NCI-H748 treated with DMSO at 0.1 percent for 48 hours (cell line): ENCODE measurements at regions not wholly inside any gene's neighbourhood (a gene's known extent, or its start where the extent isn't known, plus 50 kb on each side); places are given as distances from the start of the nearest gene placed in this dataset.
"Not testable (repeated sequence)": the region's sequence is repeated elsewhere in the genome, so short reads cannot be mapped to it uniquely, and the experiment has no call there.

Experiments
- DNase-seq: peaks from one replicate; lab custom pipeline; 2025; lab: John Stamatoyannopoulos, UW

DNA sequence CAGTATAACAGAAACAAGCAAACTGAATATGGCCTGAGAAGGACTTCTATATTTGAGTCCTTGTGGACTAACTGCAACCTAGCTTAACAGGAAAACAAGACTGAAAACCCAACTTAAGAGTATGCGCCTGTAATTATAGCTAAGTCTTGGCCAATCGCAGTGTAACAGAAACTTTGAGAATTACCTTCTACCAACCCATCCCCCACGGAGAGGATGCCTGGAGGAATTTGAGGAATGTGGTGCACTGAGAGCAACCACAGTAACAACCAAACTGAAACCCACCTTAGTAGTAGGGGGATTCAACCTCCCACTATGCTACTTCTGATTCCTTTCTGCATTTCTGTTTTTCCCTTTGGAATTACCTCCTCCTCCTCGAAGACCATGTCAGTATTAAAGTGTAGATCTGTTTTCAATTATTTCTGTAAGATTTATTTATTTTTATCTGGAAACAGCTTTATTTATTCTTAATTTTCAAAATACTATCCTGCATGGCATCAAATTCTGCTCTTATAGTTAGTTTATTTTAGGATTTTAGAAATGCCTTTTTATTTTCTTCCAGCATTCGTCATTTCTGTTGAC, 393.6 kb downstream of the KCNA4 start:
- DNase-seq: no peak

GRCh38 chr11:29616611-29617010, 400.2 kb downstream of the KCNA4 start:
- no peak for DNase-seq

GRCh38 chr11:29612423-29612822, 404.4 kb downstream of the KCNA4 start:
- no peak for DNase-seq

DNA sequence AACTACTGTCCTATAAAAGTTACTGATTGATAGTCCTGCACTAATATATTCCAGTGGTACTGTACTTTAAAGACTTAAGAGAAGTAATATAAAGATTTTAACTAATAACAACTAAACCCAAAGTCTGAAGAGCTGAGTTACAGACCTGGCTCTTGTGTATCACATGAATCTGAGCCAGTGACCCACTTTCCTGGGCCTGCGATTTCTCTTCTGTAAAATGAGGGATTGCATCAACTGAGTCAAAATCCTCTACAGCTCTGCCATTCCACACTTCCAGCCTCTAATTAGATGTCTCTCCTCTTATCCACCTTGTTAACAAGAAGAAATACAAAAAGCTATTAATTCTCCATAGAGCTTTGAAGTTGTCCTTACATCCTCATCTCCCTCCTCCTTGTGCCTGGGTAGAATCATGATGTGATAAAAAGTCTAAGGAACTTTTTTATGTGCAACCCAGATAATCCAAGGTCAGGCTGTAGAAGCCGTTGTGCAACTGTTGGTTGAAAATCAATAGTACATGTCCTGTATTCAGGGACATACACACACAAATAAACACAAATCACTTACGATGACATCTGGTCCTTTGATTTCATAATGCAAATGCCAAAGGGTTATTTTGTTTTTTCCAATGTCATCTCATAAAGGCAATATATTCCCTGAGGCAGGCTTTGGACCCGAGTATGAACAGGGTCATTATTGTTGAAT, 410.3 kb downstream of the KCNA4 start:
- DNase-seq: no peak

- not testable (repeated sequence) for DNase-seq
Measured at GRCh38 chr11:29600151-29600575, 416.7 kb downstream of the KCNA4 start.

DNA sequence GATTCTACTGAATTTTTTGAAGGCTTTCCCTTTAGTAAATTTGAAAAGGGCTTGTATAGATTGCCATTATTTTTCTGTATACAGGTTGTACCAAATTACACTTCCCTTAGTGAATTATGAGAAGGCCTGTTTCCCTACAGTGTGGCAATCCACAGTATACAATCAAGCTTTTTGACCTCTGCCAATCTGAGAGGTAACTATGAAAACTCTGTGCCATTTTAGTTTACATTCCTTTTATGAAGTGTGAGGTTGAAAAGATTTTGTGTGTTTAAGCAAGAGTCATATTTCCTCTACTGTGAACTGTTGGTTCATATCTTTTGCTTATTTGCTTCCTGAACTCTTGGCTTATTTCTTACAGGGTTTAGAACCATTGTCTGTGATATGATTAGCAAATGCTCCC, 432.5 kb downstream of the KCNA4 start:
- no peak for DNase-seq

DNA sequence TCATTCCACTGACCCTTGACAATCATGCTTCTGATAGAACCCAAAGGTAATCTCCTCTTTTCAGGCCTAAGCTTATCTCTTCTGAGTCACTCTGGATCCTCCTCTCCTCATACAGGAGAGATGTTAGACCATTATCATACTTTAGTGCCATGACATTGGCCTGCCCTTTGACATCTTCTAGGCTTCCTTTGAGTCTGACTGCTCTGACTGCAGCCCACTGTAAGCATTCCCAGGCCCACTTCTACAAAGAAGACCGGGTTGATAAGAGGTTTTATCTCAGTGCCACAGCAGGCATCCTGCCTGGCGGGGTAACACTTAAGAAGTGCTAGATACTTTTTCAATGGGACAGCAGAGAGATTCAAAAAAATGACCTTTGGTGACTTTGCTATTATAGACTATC, 438.0 kb downstream of the KCNA4 start:
- DNase-seq: no peak

DNA sequence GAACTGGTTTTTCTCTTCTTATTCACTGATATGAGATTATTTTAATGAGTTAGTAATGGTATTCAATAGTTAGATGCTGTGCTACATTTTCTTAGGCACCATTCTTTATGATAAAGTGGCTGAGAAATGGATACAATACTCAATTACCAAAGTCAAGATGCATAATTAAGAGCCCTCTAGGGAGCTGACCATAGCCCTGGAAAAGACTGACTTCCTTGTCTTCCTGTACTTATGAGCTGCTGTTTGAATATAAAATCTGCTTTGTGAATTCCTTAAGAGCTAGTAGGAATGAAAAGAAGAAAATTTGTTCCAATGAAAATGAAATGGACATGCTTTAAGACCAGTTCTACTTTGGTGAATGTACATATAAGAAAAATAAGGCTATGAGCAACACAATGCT, 452.3 kb downstream of the KCNA4 start:
- DNase-seq: no peak

DNA sequence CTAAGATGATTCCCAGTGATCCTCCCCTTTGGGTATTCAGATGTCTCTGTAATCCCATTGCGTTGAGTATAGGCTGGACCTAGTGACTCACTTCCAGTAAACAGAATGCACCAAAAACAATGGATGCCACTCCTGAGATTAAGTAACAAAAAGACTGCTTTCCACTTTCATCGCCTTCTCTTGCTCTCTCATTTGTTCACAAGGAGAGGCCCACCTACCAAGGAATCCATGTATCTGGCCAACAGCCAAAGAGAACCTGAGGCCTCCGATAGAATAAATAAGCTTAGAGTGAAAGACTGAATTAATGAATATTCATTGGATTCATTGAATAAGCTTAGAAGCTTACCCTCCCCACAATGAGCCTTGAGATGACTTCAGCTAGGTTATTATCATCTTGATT, 454.6 kb downstream of the KCNA4 start:
- no peak for DNase-seq

DNA sequence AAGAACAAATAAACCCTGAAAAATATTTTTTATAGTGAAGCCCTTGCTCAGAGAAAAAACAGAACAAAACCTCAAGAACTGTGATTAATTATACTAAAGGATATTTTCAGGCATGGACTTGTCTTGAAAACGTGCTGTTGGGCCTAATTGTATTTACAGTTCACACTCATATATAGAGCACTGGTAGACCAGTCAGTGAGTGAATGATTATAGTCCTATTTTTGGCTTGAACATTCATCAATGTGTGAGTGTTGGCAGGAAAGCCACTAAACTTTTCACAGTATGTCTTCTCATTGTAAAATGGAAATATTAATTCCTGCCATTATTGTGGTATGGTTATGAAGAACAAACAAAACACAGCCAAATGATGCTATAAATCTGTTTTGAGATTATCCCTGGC, 462.8 kb downstream of the KCNA4 start:
- DNase-seq: no peak

DNA sequence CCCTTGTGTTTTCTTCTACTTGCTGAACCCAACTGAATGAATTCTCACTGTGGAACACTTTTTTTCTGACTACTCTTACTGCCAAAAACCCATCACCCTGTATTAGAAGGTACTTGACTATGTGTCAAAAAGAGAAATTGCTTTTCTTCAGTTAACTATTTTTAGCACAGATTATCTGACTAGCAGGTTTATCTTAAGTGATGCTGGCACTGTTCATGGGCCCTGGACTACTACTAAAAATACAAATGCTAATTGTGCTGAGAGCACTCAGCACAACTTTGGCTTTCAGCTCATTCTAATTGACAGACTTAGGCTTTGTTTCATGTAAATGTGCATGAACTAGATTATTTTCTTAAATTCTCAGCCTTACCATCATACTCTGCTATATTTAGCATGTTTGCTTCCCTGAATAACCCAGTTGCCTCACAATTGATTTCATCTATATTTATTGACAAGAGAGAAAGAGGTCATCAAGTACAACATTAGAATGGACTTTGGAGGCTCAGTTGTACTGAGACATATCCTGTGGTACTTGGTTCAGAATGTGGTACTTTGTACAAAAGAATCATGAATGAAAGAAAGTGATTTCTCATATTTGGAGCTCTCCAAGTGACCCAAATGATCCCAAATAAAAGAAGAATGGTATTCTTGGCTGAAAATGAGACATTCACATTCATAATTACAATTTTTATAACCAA, 478.3 kb downstream of the KCNA4 start:
- no peak for DNase-seq

DNA sequence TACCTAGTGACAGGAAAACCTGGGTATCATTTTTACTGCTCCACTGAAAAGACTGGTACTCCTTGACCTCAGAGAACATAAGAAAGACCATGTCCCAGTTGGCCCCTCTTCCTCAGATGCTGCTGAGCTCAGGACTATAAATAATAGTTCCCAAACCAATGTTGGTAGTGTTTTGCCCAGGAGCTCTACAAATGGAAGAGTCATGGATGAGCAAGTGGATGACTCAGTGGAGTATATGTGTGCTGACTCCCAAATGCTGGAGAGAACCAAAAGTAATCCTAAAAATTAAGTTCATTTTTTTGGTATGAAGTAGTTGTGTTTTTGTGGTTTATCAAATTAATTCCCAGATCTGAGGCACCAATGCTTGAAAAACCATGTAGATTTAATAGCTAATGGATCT, 482.0 kb downstream of the KCNA4 start:
- no peak for DNase-seq

DNA sequence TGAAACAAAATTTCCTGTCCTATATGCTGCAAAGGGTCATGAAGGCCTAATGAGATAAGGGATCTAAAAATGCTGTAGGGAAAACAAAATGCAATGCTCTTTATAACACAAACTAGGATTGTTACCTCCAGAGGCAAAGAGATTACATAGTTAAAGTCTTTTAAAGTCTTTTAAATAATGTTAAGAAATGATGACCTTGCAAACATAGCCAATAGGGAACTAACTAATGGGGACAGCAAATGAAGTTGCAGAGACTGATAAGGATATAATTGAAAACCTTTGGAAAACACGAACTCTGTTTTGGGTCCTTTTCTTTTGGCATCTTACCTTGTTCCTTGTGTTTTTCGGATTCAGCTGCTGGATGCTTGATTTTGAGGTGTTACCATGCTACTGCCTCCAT, 485.9 kb downstream of the KCNA4 start:
- no peak for DNase-seq

DNA sequence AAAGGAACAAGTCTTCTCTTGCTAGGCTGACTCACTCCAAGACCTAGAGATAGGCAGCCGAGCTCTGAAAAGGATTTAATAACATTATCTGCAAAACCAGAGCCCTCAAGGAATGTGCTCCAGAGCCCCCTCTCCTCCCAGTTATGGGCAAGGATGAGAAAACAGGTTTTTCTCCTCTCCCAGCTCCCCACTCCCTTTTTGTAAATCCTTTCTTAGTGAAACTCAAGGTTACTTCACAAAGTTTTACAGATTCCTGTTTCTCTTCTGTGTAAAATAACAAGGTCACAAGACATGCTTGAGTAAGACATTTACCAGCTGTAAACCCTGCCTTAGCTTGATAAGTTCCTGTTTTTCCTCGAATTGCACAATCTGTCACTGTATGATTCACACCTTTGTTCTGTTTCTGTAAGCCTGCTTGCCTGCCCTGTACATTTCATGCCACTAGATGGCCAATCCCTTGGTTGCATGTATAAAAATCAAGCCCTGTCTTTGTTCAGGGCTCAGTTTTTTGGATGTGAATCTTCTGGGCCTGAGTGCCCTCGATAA, 489.4 kb downstream of the KCNA4 start:
- DNase-seq: peak; percentile 1

- DNase-seq: no peak
Measured at GRCh38 chr11:29518389-29519174, 498.2 kb downstream of the KCNA4 start.

GRCh38 chr11:29511394-29511793, 505.4 kb downstream of the KCNA4 start:
- no peak for DNase-seq

DNA sequence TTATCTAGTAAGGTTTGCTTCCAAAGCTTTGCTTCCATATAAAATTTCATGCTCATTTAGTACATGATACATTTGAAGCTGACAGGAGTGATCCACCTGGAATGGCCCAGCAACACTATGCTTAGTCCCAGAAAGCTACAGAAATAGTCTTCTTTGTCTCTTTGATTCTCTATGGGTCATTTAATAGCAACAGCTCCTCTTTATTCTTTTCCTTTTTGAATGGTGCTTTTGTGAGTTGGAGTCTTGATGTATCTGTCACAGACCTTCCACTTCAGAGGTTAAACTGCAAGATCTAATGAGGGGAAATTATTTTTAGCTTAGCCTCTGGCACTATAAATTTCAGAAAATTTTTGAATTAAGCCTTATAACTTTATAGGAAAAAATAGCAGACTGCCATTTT, 509.5 kb downstream of the KCNA4 start:
- no peak for DNase-seq

DNA sequence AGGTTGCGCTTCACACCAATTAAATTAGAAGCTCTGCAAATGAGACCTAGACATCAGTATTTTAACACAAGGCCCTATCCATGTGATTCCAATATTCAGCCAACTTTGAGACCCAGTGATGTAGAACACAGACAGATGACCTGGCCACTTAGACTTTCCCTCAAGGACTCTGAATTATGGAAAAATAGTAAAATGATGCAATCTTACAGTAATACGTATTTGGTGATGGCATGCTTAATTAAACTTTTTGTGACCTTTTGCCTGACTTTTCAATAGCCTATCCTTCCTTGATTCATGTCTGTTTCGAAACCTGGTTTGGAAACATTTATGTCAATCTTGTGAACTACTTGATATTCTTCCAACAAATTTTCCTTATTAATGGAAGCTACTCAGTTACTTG, 521.2 kb downstream of the KCNA4 start:
- DNase-seq: no peak

GRCh38 chr11:29490938-29491337, 525.9 kb downstream of the KCNA4 start:
- DNase-seq: no peak

GRCh38 chr11:29486301-29486700, 530.5 kb downstream of the KCNA4 start:
- DNase-seq: no peak

GRCh38 chr11:29485641-29486040, 531.2 kb downstream of the KCNA4 start:
- DNase-seq: no peak

- DNase-seq: no peak
Measured at GRCh38 chr11:29484548-29484947, 532.3 kb downstream of the KCNA4 start.
